ENCODE measurements at regions not wholly inside any gene's neighbourhood (a gene's known extent, or its start where the extent isn't known, plus 50 kb on each side); places are given as distances from the start of the nearest gene placed in this dataset.
A peak's percentile ranks its signal among the peaks of the same experiment; 100 is the strongest.
"Not testable (repeated sequence)": the region's sequence is repeated elsewhere in the genome, so short reads cannot be mapped to it uniquely, and the experiment has no call there.

- no peak for DNase-seq
Observed at GRCh38 chr7:79615871-79616640, 162.6 kb upstream of the MAGI2 start.

DNA sequence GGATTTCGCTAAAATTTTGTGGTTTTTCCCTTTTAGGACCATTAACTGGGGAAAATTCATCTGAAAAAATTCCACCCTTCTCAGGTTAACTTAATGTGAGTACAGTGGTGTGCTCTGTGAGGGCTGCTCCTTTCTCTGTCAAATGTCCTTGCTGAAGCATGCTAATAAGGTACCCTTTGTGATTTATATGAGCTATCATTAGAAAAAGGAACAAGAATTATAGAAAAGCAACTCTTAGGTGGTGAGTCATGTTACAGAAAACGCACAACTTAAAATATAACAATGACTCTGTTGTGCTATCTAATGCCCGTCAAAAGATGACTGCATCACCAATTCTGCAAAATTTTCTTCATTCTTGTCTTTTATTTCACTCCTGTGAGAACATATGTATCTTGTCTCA, 162.0 kb upstream of the MAGI2 start:
- DNase-seq: no peak

DNA sequence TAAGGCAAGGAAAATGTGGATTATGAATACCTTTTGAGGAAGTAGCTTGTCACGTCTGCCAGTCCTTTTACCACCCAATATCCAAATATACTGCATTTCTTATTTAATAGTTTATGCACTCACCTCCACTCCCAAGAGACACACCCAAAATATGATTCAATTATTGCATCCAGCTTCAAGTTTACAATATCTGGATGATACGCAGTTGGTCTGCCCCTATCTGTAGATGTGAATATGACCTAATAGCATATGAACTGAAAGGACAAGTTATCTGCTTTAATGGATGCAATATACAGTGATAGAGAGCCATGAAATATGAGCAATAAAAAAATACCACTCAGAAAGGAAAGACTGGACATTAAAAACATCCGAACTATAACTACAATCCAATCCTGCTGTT, 159.4 kb upstream of the MAGI2 start:
- DNase-seq: no peak

DNA sequence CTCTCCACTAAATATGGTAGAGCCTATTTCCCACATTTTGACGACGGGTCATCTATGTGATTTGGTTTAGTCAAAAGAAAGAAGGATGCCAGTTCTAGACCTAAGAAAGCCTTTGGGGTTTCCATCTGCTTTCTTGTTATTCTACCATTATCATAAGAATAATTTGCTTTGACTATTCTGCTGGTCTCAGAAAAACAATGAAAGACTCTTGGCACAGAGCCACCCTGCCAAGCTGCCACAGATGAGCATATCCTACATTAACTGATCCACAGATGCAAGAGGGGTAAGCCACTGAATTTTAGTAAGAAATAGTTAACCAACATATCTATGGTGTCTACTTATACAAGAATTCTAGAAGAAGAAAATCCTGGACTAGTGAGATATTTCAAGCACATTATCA, 158.6 kb upstream of the MAGI2 start:
- peak; percentile 30 for DNase-seq

- DNase-seq: no peak
Observed at GRCh38 chr7:79610748-79611304, 157.4 kb upstream of the MAGI2 start.

DNA sequence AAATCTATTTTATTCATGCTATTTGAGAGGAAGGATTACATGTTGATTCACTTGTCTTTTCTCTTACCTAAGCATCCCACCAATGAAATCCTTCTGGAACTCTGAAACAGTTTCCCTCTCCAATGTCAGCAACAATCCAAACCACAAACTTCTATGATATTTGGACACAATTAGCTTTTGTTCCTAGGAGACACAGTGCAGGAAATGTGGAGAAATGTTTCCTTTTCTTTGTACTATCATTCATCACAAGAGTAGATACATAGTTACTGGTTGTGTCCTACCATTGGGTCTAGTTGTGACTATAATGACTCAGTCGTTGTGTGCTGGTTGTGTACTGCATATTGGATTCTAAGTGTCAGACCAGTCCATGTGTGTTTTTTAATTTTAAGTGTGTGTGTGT, 156.8 kb upstream of the MAGI2 start:
- DNase-seq: no peak

DNA sequence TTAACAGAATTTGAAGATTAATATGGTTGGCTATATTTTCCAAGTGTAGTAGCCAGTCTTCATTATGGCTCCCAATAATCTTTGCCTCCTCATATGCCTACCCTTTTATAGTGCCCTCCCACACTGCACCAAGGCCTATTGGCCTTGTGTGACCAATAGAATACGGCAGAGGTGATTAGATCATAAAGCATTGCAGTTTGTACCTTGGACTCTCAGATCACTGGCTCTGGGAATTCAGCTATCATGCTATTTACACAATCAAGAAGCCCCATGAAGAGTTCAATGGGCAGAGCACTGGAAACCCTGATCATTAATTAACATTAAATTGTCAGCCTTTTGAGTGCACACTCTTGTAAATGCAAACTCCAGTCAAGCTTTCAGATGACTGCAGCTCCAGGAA, 154.5 kb upstream of the MAGI2 start:
- no peak for DNase-seq

- DNase-seq: no peak
Observed at GRCh38 chr7:79604841-79605240, 151.4 kb upstream of the MAGI2 start.

- DNase-seq: peak; percentile 89
Observed at GRCh38 chr7:79598351-79598750, 144.9 kb upstream of the MAGI2 start.

- not testable (repeated sequence) for DNase-seq
Observed at GRCh38 chr7:79594671-79595070, 141.2 kb upstream of the MAGI2 start.

DNA sequence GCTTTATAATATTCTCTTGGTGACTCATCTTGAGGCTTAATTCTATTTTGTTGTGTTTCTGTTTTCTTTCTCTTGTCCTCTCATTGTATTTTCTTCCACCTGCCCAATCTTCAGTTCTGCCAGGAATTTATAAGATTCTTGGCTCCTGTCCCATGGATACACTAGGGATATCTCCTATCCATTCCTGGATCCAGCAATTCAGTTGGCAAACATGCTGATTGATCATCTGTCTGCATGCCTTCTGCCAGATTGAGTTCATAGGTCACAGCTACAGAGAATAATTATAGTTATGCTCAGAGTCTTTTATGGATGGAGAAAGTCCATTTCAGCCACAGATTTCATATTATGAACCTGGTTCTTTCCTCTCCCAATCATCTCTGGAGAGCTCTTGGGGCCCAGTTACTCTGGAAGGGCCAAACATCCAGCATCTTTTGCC, 140.4 kb upstream of the MAGI2 start:
- peak; percentile 29 for DNase-seq

- DNase-seq: no peak
Observed at GRCh38 chr7:79590916-79591623, 137.6 kb upstream of the MAGI2 start.

GRCh38 chr7:79590391-79590790, 136.9 kb upstream of the MAGI2 start:
- DNase-seq: no peak

DNA sequence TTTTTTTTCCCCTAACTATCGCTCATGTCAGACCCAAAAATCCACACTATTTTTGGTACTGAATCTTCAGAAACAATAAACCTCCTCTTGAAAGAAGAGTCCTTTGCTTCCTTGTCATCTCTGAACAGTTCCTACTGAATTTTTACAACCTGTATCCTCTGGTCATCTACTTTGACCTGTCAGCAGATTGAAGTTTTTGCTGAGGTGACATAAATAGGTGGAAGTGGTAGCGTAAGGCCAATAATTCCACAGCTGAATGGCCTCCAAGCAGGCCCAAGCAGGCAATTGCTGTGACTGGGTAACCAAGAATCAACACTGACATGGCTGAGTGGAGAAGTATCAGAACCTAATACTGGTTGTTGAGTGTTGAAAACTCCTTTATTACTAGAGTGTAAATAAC, 117.4 kb upstream of the MAGI2 start:
- DNase-seq: no peak

DNA sequence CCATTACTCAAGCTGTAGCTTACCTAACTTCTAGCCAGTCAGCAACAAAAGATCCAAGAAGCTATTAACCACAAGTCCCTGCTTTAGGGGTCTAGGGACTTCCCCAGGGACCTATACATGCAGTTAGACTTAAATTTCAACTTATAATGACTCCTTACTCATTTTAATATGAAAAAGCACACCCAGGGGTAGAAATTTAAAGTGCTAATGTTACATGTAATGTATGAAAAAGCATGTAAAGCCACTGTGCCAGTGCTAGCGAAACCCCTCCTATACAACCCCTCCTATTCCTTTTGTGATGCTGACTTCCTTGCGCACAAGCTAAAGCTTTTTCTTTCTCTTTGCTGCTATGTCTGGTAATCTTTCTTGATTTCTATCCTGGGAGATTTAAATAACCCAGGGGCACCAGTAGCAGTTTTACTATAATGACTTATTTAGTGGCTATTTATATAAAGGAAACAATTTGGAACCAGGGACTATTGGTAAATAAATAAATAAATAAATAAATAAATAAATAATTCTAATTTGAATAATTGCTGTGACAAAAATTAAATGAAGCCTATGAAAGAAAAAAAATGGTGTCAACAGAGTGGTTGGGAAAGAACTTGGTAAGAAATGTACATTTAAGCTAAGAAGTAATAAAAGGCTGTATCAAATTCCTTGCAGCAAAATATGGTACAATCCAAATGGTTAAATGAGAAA, 110.5 kb upstream of the MAGI2 start:
- no peak for DNase-seq

- DNase-seq: peak; percentile 11
Observed at GRCh38 chr7:79555571-79555970, 102.1 kb upstream of the MAGI2 start.

DNA sequence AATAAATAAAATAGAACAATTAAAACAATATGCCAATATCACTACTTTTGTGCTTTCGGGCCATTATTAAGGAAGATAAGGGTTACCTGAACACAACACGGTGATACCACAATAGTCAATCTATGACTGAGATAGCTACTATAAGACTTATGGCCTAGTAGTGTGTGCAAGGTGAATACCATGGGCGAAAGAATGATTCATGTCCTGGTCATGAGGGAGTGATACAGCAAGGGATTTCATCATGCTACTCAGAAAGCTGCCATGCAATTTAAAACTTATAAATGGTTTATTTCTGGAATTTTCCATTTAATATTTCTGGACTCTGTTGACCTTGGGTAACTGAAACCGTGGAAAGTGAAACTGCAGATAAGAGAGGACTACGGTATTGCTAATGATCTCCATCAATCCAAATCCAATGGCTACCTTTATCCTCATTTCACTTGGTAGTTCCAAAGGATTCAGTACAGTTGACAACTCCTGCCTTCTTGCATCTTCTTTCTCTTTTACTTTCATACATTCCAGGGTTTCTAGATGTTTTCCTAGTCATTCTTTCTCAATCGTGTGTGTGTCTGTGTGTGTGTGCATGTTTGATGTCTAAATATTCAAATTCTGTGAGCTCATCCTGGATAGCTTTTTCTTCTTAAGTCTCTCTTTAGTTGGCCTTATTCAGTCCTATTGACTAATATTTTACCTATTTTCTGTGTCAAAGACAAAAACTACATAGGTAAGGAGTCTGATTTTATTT, 100.5 kb upstream of the MAGI2 start:
- DNase-seq: no peak

DNA sequence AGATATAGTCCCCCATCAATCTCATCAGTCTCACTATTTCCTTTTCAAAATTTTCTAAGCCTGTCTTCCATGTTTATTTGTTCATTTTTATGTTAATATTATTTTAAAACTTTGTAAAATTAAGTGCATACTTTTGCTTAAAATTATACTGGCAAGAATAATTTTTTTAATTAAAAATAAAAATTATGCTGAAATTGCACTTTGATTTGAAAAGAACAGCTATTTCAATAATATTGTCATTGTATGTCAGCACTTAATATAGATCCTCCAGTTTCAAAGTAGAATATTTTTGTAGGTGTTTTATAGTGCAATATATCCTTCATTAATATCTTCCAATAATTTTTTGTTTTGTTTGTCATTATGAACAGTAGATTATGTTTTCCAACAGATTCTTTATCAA, 99.0 kb upstream of the MAGI2 start:
- DNase-seq: no peak

DNA sequence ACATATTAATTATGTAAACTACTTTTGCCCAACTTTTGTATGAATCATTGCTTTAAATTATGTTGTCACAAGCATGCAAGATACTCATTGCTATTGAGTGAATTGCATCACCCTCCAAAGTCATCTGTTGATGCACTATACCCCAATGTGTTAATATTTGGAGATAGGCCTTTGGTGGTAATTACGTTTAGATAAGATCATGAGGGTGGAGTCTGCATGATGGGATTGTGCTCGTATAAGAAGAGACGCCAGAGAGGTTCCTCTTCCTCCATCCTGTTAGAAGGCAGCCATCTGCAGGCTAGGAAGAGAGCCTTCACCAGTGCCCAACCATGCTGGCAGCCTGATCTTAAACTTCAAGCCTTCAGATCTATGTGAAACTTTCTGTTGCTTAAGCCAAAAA, 95.3 kb upstream of the MAGI2 start:
- DNase-seq: no peak

- DNase-seq: no peak
Observed at GRCh38 chr7:79547132-79547531, 93.7 kb upstream of the MAGI2 start.

- DNase-seq: no peak
Observed at GRCh38 chr7:79540592-79540991, 87.1 kb upstream of the MAGI2 start.

- DNase-seq: no peak
Observed at GRCh38 chr7:79534128-79534527, 80.7 kb upstream of the MAGI2 start.
